ENCODE measurements at regions not wholly inside any gene's neighbourhood (a gene's known extent, or its start where the extent isn't known, plus 50 kb on each side); places are given as distances from the start of the nearest gene placed in this dataset.
"Not testable (repeated sequence)": the region's sequence is repeated elsewhere in the genome, so short reads cannot be mapped to it uniquely, and the experiment has no call there.

DNA sequence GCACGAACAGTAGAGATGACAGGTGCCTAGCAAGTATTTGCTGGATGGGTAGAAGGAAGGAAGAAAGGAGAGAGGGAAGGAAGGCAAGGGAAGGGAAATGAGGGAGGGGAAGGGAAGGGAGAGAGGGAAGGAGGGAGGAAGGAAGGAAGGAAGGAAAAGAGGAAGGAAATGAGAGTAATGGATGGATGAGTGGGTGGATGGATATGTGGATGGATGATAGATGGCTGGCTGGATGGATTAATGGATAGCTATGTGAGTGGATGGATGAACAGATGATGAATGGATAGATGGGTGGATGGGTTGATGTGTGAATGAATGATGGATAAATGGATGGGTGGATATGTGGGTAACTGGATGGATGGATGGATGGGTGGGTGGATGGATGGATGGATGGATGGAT lies 125.9 kb upstream of the FGF3 start:
- intact Hi-C loops (cut with DNase I): no loop called here
- DNase-seq: no peak

DNA sequence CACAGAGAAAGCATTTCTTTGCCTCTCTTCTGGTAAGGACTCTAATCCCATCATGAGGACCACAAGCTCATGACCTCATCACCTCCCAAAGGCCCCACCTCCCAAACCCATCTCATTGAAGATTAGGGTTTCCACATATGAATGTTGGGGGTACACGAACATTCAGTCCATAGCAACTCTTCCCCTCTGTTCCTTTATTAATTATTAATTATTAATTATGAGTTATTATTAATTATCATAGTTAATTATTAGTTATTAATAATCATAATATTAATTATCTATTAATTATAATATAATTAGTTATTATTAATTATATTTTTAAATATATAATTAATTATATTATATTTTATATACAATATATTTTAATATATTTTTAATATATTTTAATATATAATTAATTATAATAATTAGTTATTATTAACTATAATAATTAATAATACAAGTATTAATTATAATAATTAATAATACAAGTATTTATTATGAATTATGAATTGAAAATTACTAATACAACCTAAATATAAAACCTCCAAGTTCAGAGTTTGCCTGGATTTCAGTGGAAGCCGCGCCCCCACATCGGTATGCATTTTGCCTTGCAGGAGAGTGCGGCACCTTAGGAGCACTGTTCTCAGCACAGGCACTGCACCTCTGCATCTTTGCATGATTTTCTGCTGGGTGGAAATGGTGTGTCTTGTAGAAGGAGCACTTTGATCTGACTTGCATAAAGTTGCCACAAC lies 128.0 kb upstream of the FGF3 start:
- DNase-seq: peak in 1 of 10 donors; percentile 45
- intact Hi-C loops (cut with DNase I): no loop called here

DNA sequence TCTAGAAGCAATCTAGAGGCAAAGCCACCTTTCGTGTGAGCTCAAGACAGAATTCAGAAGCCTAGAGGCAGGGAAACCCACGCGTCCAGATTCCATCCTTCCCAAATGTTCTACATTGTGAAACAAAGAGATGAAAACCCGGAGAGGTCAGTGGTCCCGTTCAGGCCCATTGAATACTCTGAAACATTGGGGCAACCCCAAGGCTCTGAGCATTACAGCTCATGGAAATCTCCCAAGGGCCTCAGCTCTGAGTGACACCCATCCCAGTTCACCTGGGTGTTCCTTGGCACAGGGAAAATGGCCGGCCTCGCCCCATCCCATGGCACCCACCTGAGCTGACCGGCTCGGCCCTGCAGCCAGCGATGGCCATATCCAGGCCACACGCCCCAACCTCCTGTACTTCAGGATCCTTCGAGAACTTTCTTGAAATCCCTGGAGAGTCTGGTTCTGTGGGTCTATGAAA lies 128.6 kb upstream of the FGF3 start:
- DNase-seq: peak in 2 of 10 donors; percentile 71 to 75
- intact Hi-C loops (cut with DNase I): no loop called here

DNA sequence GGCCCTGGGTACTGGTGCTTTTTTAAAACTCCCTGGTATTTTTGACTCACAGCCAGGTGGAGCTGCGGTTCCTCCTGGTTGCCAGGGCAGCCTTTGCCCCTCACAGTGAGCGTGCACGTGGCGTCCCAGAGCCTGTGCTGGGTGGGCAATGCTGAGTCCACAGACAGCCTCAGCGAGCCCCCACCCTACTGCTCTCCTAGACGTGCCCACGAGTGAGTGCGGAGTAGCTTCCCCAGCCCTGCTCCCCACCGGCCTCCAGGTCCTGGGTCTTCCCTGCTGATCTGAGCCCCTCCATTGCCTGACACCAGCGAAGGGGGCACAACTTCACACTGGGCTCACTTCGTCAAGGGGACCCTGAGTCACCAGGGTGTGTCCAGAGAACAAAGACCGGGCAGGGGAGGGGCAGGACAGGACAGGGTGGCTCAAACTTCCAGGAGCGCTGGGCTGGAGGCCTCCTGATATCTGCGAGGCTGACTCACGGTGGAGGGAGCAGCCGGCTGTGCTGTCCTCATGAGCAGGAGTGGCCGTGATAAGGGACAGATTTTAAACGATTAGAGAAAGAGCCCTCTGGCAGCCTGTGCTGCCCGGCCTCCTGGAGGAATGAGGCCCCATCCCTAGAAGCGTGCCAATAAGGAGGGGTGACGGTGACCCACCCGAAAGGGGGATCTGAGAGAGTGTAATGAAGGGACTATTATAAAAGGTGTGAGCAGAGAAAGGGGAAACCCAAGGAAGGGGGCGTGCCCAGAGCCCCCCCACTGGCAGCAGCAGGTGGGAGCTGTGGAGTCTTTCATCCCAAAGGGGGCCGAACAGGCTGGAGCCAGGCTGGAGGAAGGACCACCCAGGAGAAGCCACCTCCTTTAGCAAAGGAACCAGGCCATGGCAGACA lies 129.3 kb upstream of the FGF3 start:
- peak in 2 of 10 donors; percentile 53 to 65 for DNase-seq
- intact Hi-C loops (cut with DNase I): no loop called here

DNA sequence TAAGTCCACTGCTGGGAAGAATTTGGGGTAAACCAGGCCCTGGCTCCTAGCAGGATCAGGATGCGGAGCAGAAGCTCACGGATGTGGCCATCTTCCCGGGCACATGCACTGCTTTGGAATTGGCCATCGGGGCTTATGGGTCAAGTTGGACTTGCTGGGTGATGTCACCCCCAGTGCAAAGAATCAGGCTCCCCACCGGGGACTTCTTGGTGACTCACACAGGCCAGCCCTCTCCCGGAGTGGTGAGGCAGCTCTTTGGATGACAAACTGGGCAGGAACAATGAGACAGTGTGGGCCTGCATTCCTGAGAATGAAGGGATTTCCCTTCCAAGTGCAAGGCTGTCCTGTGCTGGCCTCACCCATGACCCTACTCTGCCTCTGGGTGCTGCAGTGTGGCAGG lies 128.8 kb upstream of the ANO1 start:
- DNase-seq: peak in 2 of 10 donors; percentile 36 to 50
- intact Hi-C loops (cut with DNase I): no loop called here

DNA sequence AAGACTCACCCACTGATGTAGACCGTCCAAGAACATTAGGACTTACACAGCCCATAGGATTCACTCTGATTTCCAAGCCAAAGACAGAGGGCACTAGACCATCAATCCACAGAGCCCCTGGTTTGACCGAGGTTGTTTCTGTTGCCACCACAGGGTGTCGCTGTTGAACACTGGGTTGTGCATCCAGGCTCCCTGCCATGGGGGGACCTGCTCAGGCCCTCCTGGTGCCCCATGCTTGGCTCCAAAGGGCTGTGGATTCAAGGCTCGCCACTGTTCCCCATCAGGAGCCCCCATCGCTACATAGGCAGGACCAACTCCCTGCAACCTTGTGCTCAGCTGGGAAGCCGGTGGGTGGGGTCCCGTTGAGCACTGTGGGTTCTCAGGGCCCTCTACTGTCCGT lies 128.0 kb upstream of the ANO1 start:
- intact Hi-C loops (cut with DNase I): no loop called here
- peak in 1 of 10 donors; percentile 13 for DNase-seq

DNA sequence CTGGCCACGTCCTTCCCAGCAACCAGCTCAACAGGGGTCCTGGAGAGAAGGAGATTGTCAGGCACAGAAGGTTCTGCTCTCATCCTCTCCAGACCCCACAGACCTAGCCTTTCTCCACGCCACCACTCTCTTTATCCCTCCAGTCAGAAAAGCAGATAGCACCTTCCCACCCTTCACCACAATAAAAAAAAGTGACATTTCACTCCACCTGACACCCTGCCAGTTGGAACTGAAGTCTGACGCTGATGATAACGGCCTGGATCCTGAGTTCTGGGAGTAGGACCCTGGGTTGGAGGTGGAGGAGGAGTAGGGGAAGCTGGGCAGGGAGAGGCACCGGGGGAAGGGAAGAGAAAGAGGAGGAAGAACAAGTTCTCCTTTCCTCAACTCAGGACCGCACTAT lies 127.5 kb upstream of the ANO1 start:
- intact Hi-C loops (cut with DNase I): no loop called here
- peak in 1 of 10 donors; percentile 6 for DNase-seq

DNA sequence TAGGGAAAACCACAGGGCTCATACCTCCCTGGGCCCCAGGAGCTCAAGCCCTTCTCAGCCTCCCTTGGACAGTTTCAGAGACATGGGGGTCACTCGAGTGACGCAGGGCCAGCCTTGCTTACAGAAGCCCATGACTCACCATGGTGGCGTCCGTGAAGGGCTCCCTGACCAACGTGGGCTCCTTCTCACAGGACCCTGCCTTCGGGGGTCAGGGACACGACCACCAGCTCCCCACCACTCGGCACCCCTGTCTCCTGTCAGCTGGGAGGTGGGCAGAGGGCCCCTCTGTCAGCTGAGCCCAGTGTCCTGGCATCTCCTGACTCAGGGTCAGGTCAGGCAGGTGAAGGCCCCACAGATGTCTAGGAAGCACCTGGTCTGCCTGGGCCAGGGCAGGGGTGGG lies 126.3 kb upstream of the ANO1 start:
- DNase-seq: peak in 2 of 10 donors; percentile 50 to 61
- intact Hi-C loops (cut with DNase I): no loop called here

DNA sequence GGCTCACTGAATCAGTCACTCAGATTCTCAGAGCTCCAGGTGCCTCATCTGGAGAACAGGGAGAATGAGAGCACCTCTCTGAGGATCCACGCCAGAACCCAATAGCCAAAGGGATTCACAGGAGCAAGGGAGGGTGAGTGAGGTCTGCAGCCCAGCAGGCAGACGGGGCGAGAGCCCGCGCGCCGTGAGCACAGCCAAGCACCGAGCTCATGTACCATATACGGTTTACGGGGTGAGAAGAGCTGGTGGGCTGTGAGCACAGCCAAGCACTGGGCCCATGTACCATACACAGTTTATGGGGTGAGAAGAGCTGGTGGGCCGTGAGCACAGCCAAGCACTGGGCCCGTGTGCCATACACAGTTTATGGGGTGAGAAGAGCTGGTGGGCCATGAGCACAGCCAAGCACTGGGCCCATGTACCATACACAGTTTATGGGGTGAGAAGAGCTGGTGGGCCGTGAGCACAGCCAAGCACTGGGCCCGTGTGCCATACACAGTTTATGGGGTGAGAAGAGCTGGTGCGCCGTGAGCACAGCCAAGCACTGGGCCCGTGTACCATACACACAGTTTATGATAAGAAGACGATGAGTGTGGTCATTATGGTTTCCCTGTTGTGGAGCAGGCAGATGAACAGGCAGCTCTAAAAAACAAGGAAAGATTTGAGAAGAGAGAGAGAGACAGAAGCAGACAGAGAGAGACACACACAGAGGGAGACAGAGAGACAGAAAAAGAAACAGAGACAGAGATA lies 125.7 kb upstream of the ANO1 start:
- intact Hi-C loops (cut with DNase I): not testable (repeated sequence)
- DNase-seq: peak in 2 of 10 donors; percentile 29 to 50

DNA sequence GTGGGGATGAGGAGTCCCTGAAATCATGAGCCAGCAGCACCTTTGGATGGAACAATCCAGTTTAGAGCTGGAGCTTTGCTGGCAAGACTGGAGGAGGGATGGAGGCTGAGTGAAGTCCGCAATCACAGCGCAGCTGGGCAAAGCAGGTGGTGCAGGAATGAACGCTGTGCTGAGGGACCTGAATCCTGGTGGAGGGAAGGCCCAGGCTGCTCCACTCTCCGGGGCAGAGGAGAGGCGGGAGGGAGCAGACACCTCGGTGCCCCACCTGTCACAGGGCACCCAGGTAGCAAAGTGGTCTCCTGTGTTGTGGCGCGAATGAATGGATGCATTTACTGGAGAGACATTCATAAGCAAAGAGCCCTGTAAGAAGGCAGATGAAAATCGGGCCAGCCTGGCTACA lies 124.8 kb upstream of the ANO1 start:
- intact Hi-C loops (cut with DNase I): no loop called here
- DNase-seq: peak in 2 of 10 donors; percentile 70 to 71

DNA sequence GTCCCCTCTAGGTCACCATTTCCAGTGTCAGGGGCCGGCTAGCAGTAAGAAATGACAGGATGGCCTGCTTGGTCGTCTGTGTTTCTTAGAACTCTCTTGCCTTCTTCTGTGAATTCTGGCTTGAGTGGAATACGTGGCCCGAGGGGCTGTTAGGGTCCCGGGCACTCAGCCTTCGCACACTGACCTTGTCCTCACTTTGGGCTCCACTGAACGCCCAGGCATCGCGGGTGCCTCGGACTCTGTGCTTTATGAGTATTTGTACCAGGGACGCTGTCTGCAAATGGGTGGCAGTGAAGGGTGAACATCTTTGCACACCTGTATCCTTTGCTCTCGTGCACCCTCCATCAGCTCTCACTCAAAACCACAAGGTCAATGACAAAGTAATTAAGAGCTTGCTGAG lies 123.4 kb upstream of the ANO1 start:
- intact Hi-C loops (cut with DNase I): no loop called here
- peak in 2 of 10 donors; percentile 50 to 64 for DNase-seq

DNA sequence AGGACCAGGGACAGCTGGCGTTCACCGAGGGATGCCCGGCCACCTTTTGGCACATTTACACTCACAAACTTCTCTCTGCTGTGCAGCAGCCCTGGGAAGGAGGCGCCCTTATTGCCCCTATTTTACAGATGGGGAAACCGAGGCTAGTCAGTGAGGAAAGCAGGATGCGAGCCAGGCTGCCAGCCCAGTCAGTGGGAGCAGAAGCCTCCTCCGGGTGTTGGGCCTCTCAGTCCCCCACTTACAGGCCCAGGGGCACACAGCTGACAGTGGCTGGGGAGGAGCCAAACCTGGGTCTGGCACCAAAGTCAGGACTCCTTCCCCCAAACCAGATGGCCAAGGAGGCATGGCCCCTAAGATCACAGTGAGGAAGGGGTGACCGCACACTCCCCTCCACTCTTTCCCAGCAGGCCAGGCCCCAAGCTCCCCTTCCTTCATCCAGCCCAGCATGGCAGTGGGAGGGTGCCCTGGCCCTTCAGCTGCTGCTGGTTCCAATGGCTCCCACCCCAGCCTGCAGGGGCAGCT lies 121.4 kb upstream of the ANO1 start:
- DNase-seq: peak in 3 of 10 donors; percentile 41 to 66 (median 61)
- intact Hi-C loops (cut with DNase I): no loop called here

DNA sequence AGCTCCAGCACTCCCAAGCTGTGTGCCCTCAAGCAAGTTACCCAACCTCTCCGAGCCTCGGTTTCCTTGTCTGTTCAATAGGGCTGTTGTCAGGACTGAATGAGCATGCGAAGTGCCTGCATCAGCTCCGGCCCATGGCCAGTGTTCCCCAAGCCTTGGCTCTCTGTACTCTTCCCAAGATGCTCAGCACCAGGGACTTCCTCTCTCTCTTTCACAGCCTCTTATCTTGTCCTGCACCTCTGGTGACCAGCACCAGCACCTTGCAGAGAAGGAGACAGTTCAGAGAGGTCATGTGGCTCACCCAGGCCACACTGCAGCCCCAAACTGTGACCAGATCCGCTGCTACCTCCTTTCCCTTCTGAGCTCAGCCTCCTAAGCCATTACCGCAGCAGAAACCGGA lies 120.3 kb upstream of the ANO1 start:
- intact Hi-C loops (cut with DNase I): no loop called here
- peak in 3 of 10 donors; percentile 16 to 61 (median 48) for DNase-seq

DNA sequence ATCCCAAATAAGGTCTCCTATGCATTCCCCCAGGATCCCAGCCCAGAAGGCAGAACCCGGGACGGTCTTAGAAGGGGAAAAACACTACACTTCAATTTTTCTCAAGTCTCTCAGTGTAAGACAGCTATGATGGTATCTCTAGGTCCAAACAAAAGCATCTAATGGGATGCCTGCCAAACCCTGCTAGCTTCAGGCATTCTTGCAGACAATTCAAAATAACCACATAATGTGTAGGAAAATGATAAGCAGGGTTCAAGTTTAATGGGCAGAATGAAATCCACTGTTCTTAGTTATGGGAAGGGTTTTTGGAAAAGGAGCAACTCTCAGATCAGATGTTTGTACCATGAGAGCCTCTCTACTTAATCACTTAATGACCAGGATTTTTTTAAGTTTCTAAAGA lies 119.8 kb upstream of the ANO1 start:
- DNase-seq: no peak
- intact Hi-C loops (cut with DNase I): no loop called here

DNA sequence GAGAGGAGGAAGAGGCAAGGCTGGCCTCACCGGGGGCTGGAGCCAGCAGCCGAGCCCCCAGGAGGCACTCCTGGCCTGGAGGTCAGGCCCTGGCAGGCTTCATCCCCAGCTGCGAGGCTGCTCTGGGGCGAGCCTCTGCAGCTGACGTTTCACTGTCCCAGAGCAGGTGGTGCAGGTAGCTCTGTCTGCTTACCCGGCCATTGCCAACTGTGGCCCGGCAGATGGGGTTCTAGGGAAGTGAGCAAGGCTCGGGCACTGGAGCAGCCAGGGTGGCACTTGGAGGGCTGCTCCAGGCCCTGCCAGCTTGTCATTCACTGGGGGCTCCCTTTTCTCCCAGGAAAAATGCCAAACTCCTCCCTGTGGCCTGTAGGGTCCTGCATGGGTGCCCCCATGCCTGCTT lies 118.7 kb upstream of the ANO1 start:
- intact Hi-C loops (cut with DNase I): no loop called here
- peak in 3 of 10 donors; percentile 34 to 70 (median 39) for DNase-seq

DNA sequence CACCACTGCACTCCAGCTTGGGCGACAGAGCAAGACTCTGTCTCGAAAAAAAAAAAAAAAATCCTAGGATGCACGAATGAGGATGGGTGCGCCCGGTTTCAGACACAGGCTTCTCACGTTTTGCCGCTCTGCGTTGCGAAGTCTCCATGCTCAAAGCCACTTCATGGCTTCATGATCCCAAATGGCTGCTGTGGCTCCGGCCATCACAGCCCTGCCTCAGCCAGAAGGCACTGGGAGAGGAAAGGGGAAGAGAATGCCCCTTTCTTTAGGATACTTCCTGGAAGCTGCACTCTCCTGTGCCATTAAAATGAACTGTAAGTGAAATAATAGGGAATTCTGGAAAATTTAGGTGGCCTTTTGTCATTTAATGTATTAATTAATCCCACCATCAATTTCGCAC lies 116.4 kb upstream of the ANO1 start:
- DNase-seq: peak in 2 of 10 donors; percentile 9 to 33
- intact Hi-C loops (cut with DNase I): no loop called here

DNA sequence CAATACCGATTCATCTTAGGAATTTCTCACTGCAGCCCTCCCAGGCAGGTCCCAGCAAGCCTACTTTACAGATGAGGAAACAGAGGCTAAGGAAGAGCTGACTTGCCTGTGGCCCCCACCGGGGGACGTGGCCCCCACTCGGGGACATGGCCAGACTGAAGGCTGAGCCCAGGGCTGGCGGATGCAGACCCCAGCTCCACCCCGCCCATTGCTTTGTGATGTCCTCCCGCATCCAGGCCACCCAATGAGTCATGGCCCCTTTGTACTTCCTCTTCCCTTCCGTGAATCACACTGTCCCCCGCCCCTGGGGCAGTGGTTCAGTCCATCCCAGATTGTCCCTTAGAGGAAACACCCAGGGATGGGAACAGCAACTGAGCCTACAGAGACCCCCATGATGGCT lies 116.0 kb upstream of the ANO1 start:
- intact Hi-C loops (cut with DNase I): no loop called here
- DNase-seq: peak in 2 of 10 donors; percentile 31 to 51

DNA sequence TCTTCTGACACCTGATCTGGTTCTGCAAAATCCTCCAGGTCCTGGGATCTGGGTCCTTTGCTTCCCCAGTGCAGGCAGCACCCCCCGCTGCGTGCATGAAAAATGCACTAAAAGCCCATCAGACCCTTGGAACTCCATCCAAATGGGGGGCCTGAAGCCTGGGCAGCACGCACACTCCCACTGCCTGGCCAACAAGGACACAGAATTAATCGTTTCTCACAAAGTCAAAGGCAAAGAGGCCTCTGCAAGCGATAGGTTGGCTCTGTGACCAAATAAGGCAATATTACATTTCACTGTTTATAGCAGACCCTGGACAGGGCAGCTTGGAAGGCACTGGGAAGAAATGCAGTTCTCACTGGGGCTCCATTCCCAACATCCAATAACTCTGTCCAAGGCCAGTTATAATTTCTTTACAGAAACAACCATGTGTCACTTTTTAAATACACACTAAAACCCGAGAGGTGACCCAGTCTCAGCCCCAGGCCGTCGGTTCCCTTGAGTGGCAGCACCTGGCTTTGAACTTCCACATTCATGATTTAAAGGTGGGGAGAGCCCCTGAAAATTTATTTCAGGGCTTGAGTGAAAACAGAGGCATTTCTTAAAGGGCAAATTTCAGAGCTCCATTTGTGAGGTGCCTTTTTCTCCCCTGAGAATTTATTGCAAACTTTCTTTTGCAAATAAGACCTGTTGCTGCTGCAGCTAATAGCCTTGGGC lies 114.4 kb upstream of the ANO1 start:
- intact Hi-C loops (cut with DNase I): no loop called here
- DNase-seq: peak in 3 of 10 donors; percentile 3 to 49 (median 14)

DNA sequence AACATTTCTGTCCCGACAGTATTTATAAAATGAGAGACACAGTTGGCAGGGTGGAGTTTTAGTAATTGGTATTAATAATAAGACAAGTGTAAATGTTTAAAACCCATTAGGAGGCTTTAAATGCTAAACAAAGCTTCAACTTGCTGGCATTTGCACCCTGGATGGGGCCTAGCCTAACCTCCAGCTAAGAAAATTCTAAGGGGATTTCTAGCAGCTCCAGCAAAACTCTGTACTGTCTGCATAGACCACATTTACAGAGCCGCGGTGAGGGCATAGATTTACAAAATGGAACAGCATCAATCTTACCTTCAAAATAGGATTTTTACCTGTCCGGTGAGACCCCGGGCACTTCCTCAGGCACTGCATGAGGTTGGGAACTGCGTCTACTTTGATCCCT lies 113.9 kb upstream of the ANO1 start:
- peak in 1 of 10 donors; percentile 7 for DNase-seq

More for the DNA sequence above, 113.9 kb upstream of the ANO1 start:
- intact Hi-C loops (cut with DNase I): no loop called here

Measured in posterior cingulate gyrus (tissue), 11 donors.